GM12878 (cell line): ENCODE measurements at regions not wholly inside any gene's neighbourhood (a gene's known extent, or its start where the extent isn't known, plus 50 kb on each side); places are given as distances from the start of the nearest gene placed in this dataset.

Source experiments
- ATAC-seq: fragments of 200-7000 bp; cut with Tn5 transposase; 3 replicates; pipeline ENCODE4 v1.9.1; 2020; ENCODE audit warnings: mild to moderate bottlenecking, moderate library complexity
- BruUV-seq: library from RNA; stranded (reverse); fragments of 400-500 nt; replicated peaks from 2 replicates; lab custom pipeline; 2021; lab: Mats Ljungman, UMichigan
- CTCF ChIA-PET: fragments of 300-600 bp; sonication (Branson Sonifier 250); formaldehyde crosslinking; extraction: SDS; loops from one replicate; lab custom pipeline; 2021; ENCODE audit warnings: inconsistent platforms; lab: Yijun Ruan, JAX
- POLR2A ChIA-PET: fragments of 350-600 bp; formaldehyde crosslinking; extraction: SDS; loops from one replicate; lab custom pipeline; 2021; ENCODE audit warnings: inconsistent platforms; lab: Charles Lee
- RAD21 ChIA-PET: fragments of 300-600 bp; sonication (Branson Sonifier 250); formaldehyde crosslinking; loops from one replicate; lab custom pipeline; 2023; ENCODE audit warnings: antibody characterized with exemption; ENCODE audit not compliant: unreplicated experiment; lab: Charles Lee
- SMC1A ChIA-PET: fragments of 300-600 bp; sonication (Branson Sonifier 250); formaldehyde crosslinking; loops from one replicate; lab custom pipeline; 2023; ENCODE audit not compliant: unreplicated experiment, uncharacterized antibody; lab: Charles Lee
- DNase-seq: peaks from one replicate; pipeline ENCODE4 v3.0.0-alpha.2; 2011; ENCODE audit warnings: low read depth, low spot score
- FAIRE-seq: peaks from 3 replicates; lab custom pipeline; 2011; peaks lifted over from hg19 to GRCh38; lab: Jason Lieb, UNC
- H2AFZ ChIP-seq: 2 replicates; pipeline ENCODE4 v1.6.0; 2011; ENCODE audit warnings: low read depth, low read length, control low read depth; ENCODE audit not compliant: control insufficient read depth
- H3K27ac ChIP-seq: 2 replicates; pipeline ENCODE4 v1.5.1; 2011; ENCODE audit warnings: control low read depth; ENCODE audit not compliant: control insufficient read depth, insufficient read depth
- H3K27me3 ChIP-seq, 2 experiments: replicated peaks in 1 of 2; 2 replicates each; pipeline versions ENCODE4 v1.6.0 to v1.6.1; 2011; ENCODE audit warnings: low read length in 1 of 2; ENCODE audit not compliant: control insufficient read depth in 2 of 2, insufficient read depth in 2 of 2
- H3K36me3 ChIP-seq, 2 experiments: 2 replicates each; pipeline ENCODE4 v1.5.1; 2011; ENCODE audit warnings: low read length in 1 of 2; ENCODE audit not compliant: control insufficient read depth in 2 of 2, insufficient read depth in 2 of 2
- H3K4me1 ChIP-seq: 2 replicates; pipeline ENCODE4 v1.6.1; 2011; ENCODE audit warnings: mild to moderate bottlenecking, low read length, moderate library complexity, mixed read lengths; ENCODE audit not compliant: control insufficient read depth, insufficient read depth
- H3K4me2 ChIP-seq: 2 replicates; pipeline ENCODE4 v1.6.0; 2011; ENCODE audit warnings: control low read depth; ENCODE audit not compliant: control insufficient read depth, insufficient read depth
- H3K4me3 ChIP-seq: fragments of 200-600 bp; sonication (generic); 2 replicates; pipeline ENCODE4 v1.5.1; 2016
- H3K79me2 ChIP-seq: 2 replicates; pipeline ENCODE4 v1.6.0; 2011; ENCODE audit warnings: low read length; ENCODE audit not compliant: control insufficient read depth, insufficient read depth
- H3K9ac ChIP-seq: 2 replicates; pipeline ENCODE4 v1.8.0; 2011; ENCODE audit warnings: low read length, control low read depth, mixed read lengths; ENCODE audit not compliant: control insufficient read depth, insufficient read depth
- H3K9me3 ChIP-seq: replicated peaks from 3 replicates; pipeline ENCODE4 v1.5.1; 2011; ENCODE audit warnings: mild to moderate bottlenecking, low read length; ENCODE audit not compliant: control insufficient read depth, insufficient read depth
- H4K20me1 ChIP-seq: 2 replicates; pipeline ENCODE4 v1.6.0; 2011; ENCODE audit not compliant: control insufficient read depth, insufficient read depth
- BHLHE40 ChIP-seq, 2 experiments: fragments of 450-650 bp in 1 of 2; IDR thresholded peaks; 2 replicates each; pipeline ENCODE4 v1.6.1; 2011 to 2017; ENCODE audit warnings: low read depth in 2 of 2, borderline replicate concordance in 1 of 2, improper control_type of control experiment in 1 of 2, low read length in 1 of 2, mild to moderate bottlenecking in 1 of 2
- CBX5 ChIP-seq: sonication (generic); IDR thresholded peaks from 2 replicates; pipeline ENCODE4 v1.6.1; 2016; ENCODE audit warnings: low read depth, moderate library complexity, mild to moderate bottlenecking, inconsistent platforms
- FOS ChIP-seq: IDR thresholded peaks from 3 replicates; pipeline ENCODE4 v1.6.1; 2011; ENCODE audit warnings: borderline replicate concordance; ENCODE audit not compliant: insufficient read length; ENCODE audit errors: extremely low read depth
- HDAC6 ChIP-seq: fragments of 200-600 bp; sonication (generic); IDR thresholded peaks from one replicate; pipeline ENCODE4 v1.8.0; 2017; ENCODE audit warnings: antibody characterized with exemption; ENCODE audit not compliant: unreplicated experiment
- KLF5 ChIP-seq: fragments of 450-650 bp; IDR thresholded peaks from 2 replicates; pipeline ENCODE4 v1.6.1; 2014; ENCODE audit warnings: mild to moderate bottlenecking; ENCODE audit not compliant: partially characterized antibody
- MEF2B ChIP-seq: fragments of 450-650 bp; IDR thresholded peaks from 2 replicates; pipeline ENCODE4 v1.6.1; 2018; ENCODE audit warnings: mild to moderate bottlenecking, moderate library complexity; ENCODE audit not compliant: partially characterized antibody, poor library complexity, severe bottlenecking
- PAX8 ChIP-seq: fragments of 450-650 bp; IDR thresholded peaks from 2 replicates; pipeline ENCODE4 v1.6.1; 2017; ENCODE audit warnings: mild to moderate bottlenecking, moderate library complexity
- POU2F2 ChIP-seq: IDR thresholded peaks from 3 replicates; pipeline ENCODE4 v1.6.1; 2011; ENCODE audit warnings: low read depth, mild to moderate bottlenecking, low read length, borderline replicate concordance
- RAD51 ChIP-seq: fragments of 450-650 bp; IDR thresholded peaks from 2 replicates; pipeline ENCODE4 v1.6.1; 2016; ENCODE audit warnings: moderate library complexity, mild to moderate bottlenecking, inconsistent platforms
- SIN3A ChIP-seq: IDR thresholded peaks from 2 replicates; pipeline ENCODE4 v1.6.1; 2012; ENCODE audit warnings: low read depth, low read length, improper control_type of control experiment
- SIX5 ChIP-seq: IDR thresholded peaks from 2 replicates; pipeline ENCODE4 v1.6.1; 2011; ENCODE audit warnings: mild to moderate bottlenecking, low read depth, low read length, moderate library complexity; ENCODE audit not compliant: severe bottlenecking
- SMAD5 ChIP-seq: IDR thresholded peaks from 2 replicates; pipeline ENCODE4 v1.6.1; 2016; ENCODE audit warnings: antibody characterized with exemption, low read depth
- SMC3 ChIP-seq: IDR thresholded peaks from 2 replicates; pipeline ENCODE4 v1.6.1; 2011; ENCODE audit warnings: low read length, improper control_type of control experiment, borderline replicate concordance
- SUPT20H ChIP-seq: IDR thresholded peaks from 2 replicates; pipeline ENCODE4 v1.6.1; 2011; ENCODE audit warnings: low read depth, mild to moderate bottlenecking, low read length, moderate library complexity, borderline replicate concordance; ENCODE audit not compliant: control insufficient read depth
- TCF7 ChIP-seq: IDR thresholded peaks from 2 replicates; pipeline ENCODE4 v1.6.1; 2014; ENCODE audit warnings: antibody characterized with exemption, borderline replicate concordance
- ZBED1 ChIP-seq: IDR thresholded peaks from 2 replicates; pipeline ENCODE4 v1.6.1; 2016; ENCODE audit warnings: borderline replicate concordance
- whole genome bisulfite sequencing: methylation state at CpG from one replicate; pipeline ENCODE4 v1.1.6; 2016; ENCODE audit warnings: low lambda C conversion rate; ENCODE audit not compliant: insufficient replicate concordance, insufficient coverage; ENCODE audit errors: missing lambda C conversion rate; 5-methylcytosine and 5-hydroxymethylcytosine counted together
- in situ Hi-C: fragments of 300-500 bp; cut with MboI; formaldehyde crosslinking; loops from 9 replicates; pipeline ENCODE4 v1.14.3; 2018; ENCODE audit warnings: mixed read lengths
- intact Hi-C: fragments of 100-400 bp; cut with micrococcal nuclease; formaldehyde crosslinking; loops from one replicate; pipeline ENCODE4 v1.14.2; 2022; ENCODE audit not compliant: unreplicated experiment
- TF ChIP-seq, protein P1 (sequence below): IDR thresholded peaks from 2 replicates; pipeline ENCODE4 v1.6.1; 2012; ENCODE audit warnings: low read length, inconsistent platforms
- TF ChIP-seq, protein P2 (sequence below): fragments of 450-650 bp; IDR thresholded peaks from 2 replicates; pipeline ENCODE4 v1.6.1; 2017; ENCODE audit warnings: borderline replicate concordance

DNA sequence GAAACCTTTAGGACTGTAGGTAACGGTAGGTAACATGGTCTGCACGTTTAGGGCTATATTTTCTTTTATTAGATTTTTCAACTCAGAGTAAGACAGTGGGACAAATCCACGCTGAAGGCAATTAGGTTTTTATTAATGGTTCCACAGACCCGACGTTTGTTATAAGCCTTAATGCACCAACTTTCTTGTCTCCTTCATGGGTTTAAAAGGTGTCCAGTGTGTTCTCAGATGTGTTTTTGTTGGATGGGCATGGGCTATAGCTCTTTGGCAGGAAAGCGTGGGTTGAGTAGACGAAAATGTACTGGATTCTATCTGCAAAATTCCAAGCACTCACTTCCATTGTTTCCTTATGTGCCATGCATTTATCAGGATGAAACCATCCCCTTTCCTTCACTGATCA lies 88.0 kb upstream of the SIM2 start:
- no peaks in the 10 kb centered on the region for H3K9me3 ChIP-seq
- no peak for DNase-seq
- no TSS peak for BruUV-seq
- 18% methylated on average over 7 of the region's 7 CpGs for WGBS
- peaks cover 0 to 4% of the 10 kb centered on the region in 2 experiments; a peak in 2 of 4 replicates for H3K27me3 ChIP-seq
- TF ChIP-seq SMC3 (no peak), SMAD5 (no peak), BHLHE40 (IDR thresholded peaks at IDR 0.05; ENCODE audit: borderline replicate concordance in 1 of 2, low read depth in 2 of 2, low read length in 1 of 2) (no peak), RAD51 (no peak), HDAC6 (no peak), SIN3A (no peak), CBX5 (no peak), PAX8 (no peak), SIX5 (no peak), ZBED1 (no peak), POU2F2 (no peak), FOS (no peak), SUPT20H (no peak), MEF2B (no peak), TCF7 (no peak), KLF5 (no peak)
- TF ChIP-seq, protein P1, sequence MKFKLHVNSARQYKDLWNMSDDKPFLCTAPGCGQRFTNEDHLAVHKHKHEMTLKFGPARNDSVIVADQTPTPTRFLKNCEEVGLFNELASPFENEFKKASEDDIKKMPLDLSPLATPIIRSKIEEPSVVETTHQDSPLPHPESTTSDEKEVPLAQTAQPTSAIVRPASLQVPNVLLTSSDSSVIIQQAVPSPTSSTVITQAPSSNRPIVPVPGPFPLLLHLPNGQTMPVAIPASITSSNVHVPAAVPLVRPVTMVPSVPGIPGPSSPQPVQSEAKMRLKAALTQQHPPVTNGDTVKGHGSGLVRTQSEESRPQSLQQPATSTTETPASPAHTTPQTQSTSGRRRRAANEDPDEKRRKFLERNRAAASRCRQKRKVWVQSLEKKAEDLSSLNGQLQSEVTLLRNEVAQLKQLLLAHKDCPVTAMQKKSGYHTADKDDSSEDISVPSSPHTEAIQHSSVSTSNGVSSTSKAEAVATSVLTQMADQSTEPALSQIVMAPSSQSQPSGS, result no peak
- TF ChIP-seq, protein P2, sequence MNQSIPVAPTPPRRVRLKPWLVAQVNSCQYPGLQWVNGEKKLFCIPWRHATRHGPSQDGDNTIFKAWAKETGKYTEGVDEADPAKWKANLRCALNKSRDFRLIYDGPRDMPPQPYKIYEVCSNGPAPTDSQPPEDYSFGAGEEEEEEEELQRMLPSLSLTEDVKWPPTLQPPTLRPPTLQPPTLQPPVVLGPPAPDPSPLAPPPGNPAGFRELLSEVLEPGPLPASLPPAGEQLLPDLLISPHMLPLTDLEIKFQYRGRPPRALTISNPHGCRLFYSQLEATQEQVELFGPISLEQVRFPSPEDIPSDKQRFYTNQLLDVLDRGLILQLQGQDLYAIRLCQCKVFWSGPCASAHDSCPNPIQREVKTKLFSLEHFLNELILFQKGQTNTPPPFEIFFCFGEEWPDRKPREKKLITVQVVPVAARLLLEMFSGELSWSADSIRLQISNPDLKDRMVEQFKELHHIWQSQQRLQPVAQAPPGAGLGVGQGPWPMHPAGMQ, result no peak
- TF ChIP-seq, all 136 proteins: peak for 0
- Histone ChIP-seq H3K4me3 (no peak overlapping the region), H3K4me1 (no peaks in the 10 kb centered on the region), H3K9ac (no peak overlapping the region), H2AFZ (no peak overlapping the region), H3K36me3 (no peaks in the 10 kb centered on the region), H3K4me2 (no peak overlapping the region), H3K27ac (no peak overlapping the region), H3K79me2 (no peaks in the 10 kb centered on the region), H4K20me1 (no peaks in the 10 kb centered on the region)
- ChIA-PET POLR2A (no interaction called here), CTCF (interaction anchor here (1.6 kb wide), 2 partner anchors 18 to 20 kb away, joined by 3 to 5 read pairs; no protein-coding TSS in a partner anchor), SMC1A (interaction anchor here (0.6 kb wide), 2 partner anchors 20 to 181 kb away, joined by 3 read pairs; no protein-coding TSS in a partner anchor), RAD21 (no interaction called here)
- in situ Hi-C loops (no loop called here), intact Hi-C loops (no loop called here)
- no peak for ATAC-seq
- no peak for FAIRE-seq
